Hepatocyte (in vitro differentiated cells): ENCODE measurements at regions not wholly inside any gene's neighbourhood (a gene's known extent, or its start where the extent isn't known, plus 50 kb on each side); places are given as distances from the start of the nearest gene placed in this dataset.
"Not testable (repeated sequence)": the region's sequence is repeated elsewhere in the genome, so short reads cannot be mapped to it uniquely, and the experiment has no call there.

Source experiments
- DNase-seq: peaks from one replicate; pipeline ENCODE4 v3.0.0-alpha.2; 2016; ENCODE audit warnings: low spot score
- H2AFZ ChIP-seq: fragments of 200-600 bp; sonication (generic); 2 replicates; pipeline ENCODE4 v1.6.0; 2016; ENCODE audit warnings: antibody characterized with exemption, mild to moderate bottlenecking
- H3K27ac ChIP-seq: fragments of 200-600 bp; sonication (generic); 2 replicates; pipeline ENCODE4 v1.5.1; 2016; ENCODE audit warnings: mild to moderate bottlenecking
- H3K27me3 ChIP-seq: fragments of 200-600 bp; sonication (generic); 2 replicates; pipeline ENCODE4 v1.6.1; 2016
- H3K36me3 ChIP-seq: fragments of 200-600 bp; sonication (generic); replicated peaks from 2 replicates; pipeline ENCODE4 v1.5.1; 2016; ENCODE audit warnings: low read depth; ENCODE audit not compliant: insufficient read depth
- H3K4me1 ChIP-seq: fragments of 200-600 bp; sonication (generic); 2 replicates; pipeline ENCODE4 v1.5.1; 2016; ENCODE audit warnings: mild to moderate bottlenecking, moderate library complexity; ENCODE audit not compliant: insufficient read depth
- H3K4me2 ChIP-seq: fragments of 200-600 bp; sonication (generic); 2 replicates; pipeline ENCODE4 v1.6.0; 2016
- H3K4me3 ChIP-seq: fragments of 200-600 bp; sonication (generic); 2 replicates; pipeline ENCODE4 v1.5.1; 2016; ENCODE audit warnings: mild to moderate bottlenecking
- H3K79me2 ChIP-seq: fragments of 200-600 bp; sonication (generic); 2 replicates; pipeline ENCODE4 v1.6.0; 2017; ENCODE audit warnings: mild to moderate bottlenecking
- H3K9me2 ChIP-seq: fragments of 200-600 bp; sonication (generic); replicated peaks from 2 replicates; pipeline ENCODE4 v1.6.0; 2017; ENCODE audit warnings: mild to moderate bottlenecking; ENCODE audit not compliant: insufficient read depth
- H3K9me3 ChIP-seq: fragments of 200-600 bp; sonication (generic); 2 replicates; pipeline ENCODE4 v1.5.1; 2016; ENCODE audit warnings: low read depth, mild to moderate bottlenecking
- H4K20me1 ChIP-seq: fragments of 200-600 bp; sonication (generic); 2 replicates; pipeline ENCODE4 v1.6.0; 2016; ENCODE audit warnings: mild to moderate bottlenecking; ENCODE audit not compliant: insufficient read depth, poor library complexity, severe bottlenecking
- CTCF ChIP-seq: fragments of 200-600 bp; sonication (generic); IDR thresholded peaks from 2 replicates; pipeline ENCODE4 v1.5.1; 2016; ENCODE audit warnings: antibody characterized with exemption, mild to moderate bottlenecking; ENCODE audit not compliant: poor library complexity
- EZH2 ChIP-seq: fragments of 200-600 bp; sonication (generic); IDR thresholded peaks from 2 replicates; pipeline ENCODE4 v1.6.1; 2016; ENCODE audit warnings: antibody characterized with exemption, mild to moderate bottlenecking, borderline replicate concordance
- EZH2phosphoT487 ChIP-seq: fragments of 200-600 bp; sonication (generic); IDR thresholded peaks from one replicate; pipeline ENCODE4 v1.6.1; 2018; ENCODE audit warnings: antibody characterized with exemption, mild to moderate bottlenecking, low read depth, moderate library complexity; ENCODE audit not compliant: unreplicated experiment, severe bottlenecking
- WGBS: methylation state at CpG from one replicate; pipeline ENCODE4 v1.1.6; 2016; ENCODE audit warnings: low lambda C conversion rate; ENCODE audit errors: missing lambda C conversion rate; 5-methylcytosine and 5-hydroxymethylcytosine counted together

GRCh38 chr12:28035500-28035899 lies 63.0 kb upstream of the PTHLH start:
- no peaks in the 10 kb centered on the region for H3K9me3 ChIP-seq
- DNase-seq: no peak
- H3K36me3 ChIP-seq: no peaks in the 10 kb centered on the region
- H3K79me2 ChIP-seq: no peaks in the 10 kb centered on the region
- H3K4me1 ChIP-seq: no peaks in the 10 kb centered on the region
- H2AFZ ChIP-seq: no peak overlapping the region
- H3K27ac ChIP-seq: no peak overlapping the region
- H3K4me3 ChIP-seq: no peak overlapping the region
- WGBS: 71% methylated on average over 1 of the region's 1 CpG
- H3K9me2 ChIP-seq: no peaks in the 10 kb centered on the region
- TF ChIP-seq EZH2phosphoT487: no peak
- no peak for TF ChIP-seq CTCF
- TF ChIP-seq EZH2: no peak
- no peaks in the 10 kb centered on the region for H4K20me1 ChIP-seq
- no peaks in the 10 kb centered on the region for H3K27me3 ChIP-seq
- H3K4me2 ChIP-seq: no peak overlapping the region

GRCh38 chr12:28036940-28037339 lies 64.4 kb upstream of the PTHLH start:
- Histone ChIP-seq H3K27ac (no peak overlapping the region), H3K4me2 (no peak overlapping the region), H4K20me1 (no peaks in the 10 kb centered on the region), H3K27me3 (no peaks in the 10 kb centered on the region), H3K9me3 (no peaks in the 10 kb centered on the region), H3K4me3 (no peak overlapping the region), H2AFZ (no peak overlapping the region), H3K4me1 (no peaks in the 10 kb centered on the region), H3K79me2 (no peaks in the 10 kb centered on the region), H3K9me2 (no peaks in the 10 kb centered on the region), H3K36me3 (no peaks in the 10 kb centered on the region)
- TF ChIP-seq CTCF (no peak), EZH2 (no peak), EZH2phosphoT487 (no peak)
- 96% methylated on average over 3 of the region's 3 CpGs for WGBS
- DNase-seq: no peak

- H3K4me2 ChIP-seq: no peak overlapping the region
- H3K79me2 ChIP-seq: no peaks in the 10 kb centered on the region
- no peak for DNase-seq
- no peak overlapping the region for H3K4me3 ChIP-seq
- H3K36me3 ChIP-seq: no peaks in the 10 kb centered on the region
- TF ChIP-seq EZH2 (no peak), EZH2phosphoT487 (no peak), CTCF (no peak)
- 90% methylated on average over 2 of the region's 2 CpGs for WGBS
- no peaks in the 10 kb centered on the region for H3K4me1 ChIP-seq
- no peaks in the 10 kb centered on the region for H3K27me3 ChIP-seq
- no peaks in the 10 kb centered on the region for H3K9me3 ChIP-seq
- H3K9me2 ChIP-seq: no peaks in the 10 kb centered on the region
- no peaks in the 10 kb centered on the region for H4K20me1 ChIP-seq
- H2AFZ ChIP-seq: no peak overlapping the region
- no peak overlapping the region for H3K27ac ChIP-seq
Measured at GRCh38 chr12:28040246-28040645, 67.7 kb upstream of the PTHLH start.

- not testable (repeated sequence) for H3K9me2 ChIP-seq, H3K27ac ChIP-seq, H3K36me3 ChIP-seq, H2AFZ ChIP-seq, H3K4me1 ChIP-seq, H4K20me1 ChIP-seq, H3K79me2 ChIP-seq, H3K4me2 ChIP-seq, H3K27me3 ChIP-seq, DNase-seq, H3K4me3 ChIP-seq, H3K9me3 ChIP-seq
- WGBS: 84% methylated on average over 3 of the region's 3 CpGs
Measured at GRCh38 chr12:28046600-28046999, 74.1 kb upstream of the PTHLH start.
